ENCODE measurements at regions not wholly inside any gene's neighbourhood (a gene's known extent, or its start where the extent isn't known, plus 50 kb on each side); places are given as distances from the start of the nearest gene placed in this dataset.

- H3K27me3 Mint-ChIP-seq = no peaks in the 10 kb centered on the region
- no peaks in the 10 kb centered on the region for H3K4me1 Mint-ChIP-seq (ENCODE audit: unreplicated experiment)
- H3K27ac Mint-ChIP-seq = no peak overlapping the region
- no peak for TF ChIP-seq CTCF (conservative IDR thresholded peaks at IDR 0.05)
- H3K4me3 Mint-ChIP-seq = no peak overlapping the region
- H3K9me3 Mint-ChIP-seq = peaks cover 13% of the 10 kb centered on the region
- DNase-seq (ENCODE audit: extremely low spot score, unreplicated experiment) = no peak
- H3K36me3 Mint-ChIP-seq = no peaks in the 10 kb centered on the region
Observed at GRCh38 chr4:162268911-162269310, 105.1 kb upstream of the FSTL5 start.

- DNase-seq (ENCODE audit: extremely low spot score, unreplicated experiment) = no peak
- Mint-ChIP-seq H3K4me1 (ENCODE audit: unreplicated experiment) (no peaks in the 10 kb centered on the region), H3K9me3 (peaks cover 15% of the 10 kb centered on the region), H3K4me3 (no peak overlapping the region), H3K27ac (no peak overlapping the region), H3K36me3 (no peaks in the 10 kb centered on the region), H3K27me3 (no peaks in the 10 kb centered on the region)
- no peak for TF ChIP-seq CTCF (conservative IDR thresholded peaks at IDR 0.05)
Observed at GRCh38 chr4:162265802-162266201, 102.0 kb upstream of the FSTL5 start.

- no peak overlapping the region for H3K4me3 Mint-ChIP-seq
- TF ChIP-seq CTCF (conservative IDR thresholded peaks at IDR 0.05) = no peak
- H3K9me3 Mint-ChIP-seq = no peaks in the 10 kb centered on the region
- no peak for DNase-seq (ENCODE audit: extremely low spot score, unreplicated experiment)
- no peaks in the 10 kb centered on the region for H3K36me3 Mint-ChIP-seq
- H3K27me3 Mint-ChIP-seq = no peaks in the 10 kb centered on the region
- no peak overlapping the region for H3K27ac Mint-ChIP-seq
- no peaks in the 10 kb centered on the region for H3K4me1 Mint-ChIP-seq (ENCODE audit: unreplicated experiment)
Observed at GRCh38 chr4:162245051-162245450, 81.3 kb upstream of the FSTL5 start.

GRCh38 chr4:162241857-162242256 lies 78.1 kb upstream of the FSTL5 start:
- DNase-seq (ENCODE audit: extremely low spot score, unreplicated experiment) = no peak
- Mint-ChIP-seq H3K9me3 (no peaks in the 10 kb centered on the region), H3K4me1 (ENCODE audit: unreplicated experiment) (no peaks in the 10 kb centered on the region), H3K36me3 (no peaks in the 10 kb centered on the region), H3K27ac (no peak overlapping the region), H3K4me3 (no peak overlapping the region), H3K27me3 (no peaks in the 10 kb centered on the region)
- no peak for TF ChIP-seq CTCF (conservative IDR thresholded peaks at IDR 0.05)

GRCh38 chr4:162239992-162240769 lies 76.4 kb upstream of the FSTL5 start:
- no peaks in the 10 kb centered on the region for H3K27me3 Mint-ChIP-seq
- no peak for DNase-seq (ENCODE audit: extremely low spot score, unreplicated experiment)
- H3K36me3 Mint-ChIP-seq = no peaks in the 10 kb centered on the region
- no peaks in the 10 kb centered on the region for H3K9me3 Mint-ChIP-seq
- H3K27ac Mint-ChIP-seq = no peak overlapping the region
- no peak for TF ChIP-seq CTCF (conservative IDR thresholded peaks at IDR 0.05)
- no peak overlapping the region for H3K4me3 Mint-ChIP-seq
- H3K4me1 Mint-ChIP-seq (ENCODE audit: unreplicated experiment) = no peaks in the 10 kb centered on the region

All from type B pancreatic cell (in vitro differentiated cells).